ENCODE measurements at regions not wholly inside any gene's neighbourhood (a gene's known extent, or its start where the extent isn't known, plus 50 kb on each side); places are given as distances from the start of the nearest gene placed in this dataset.

DNA sequence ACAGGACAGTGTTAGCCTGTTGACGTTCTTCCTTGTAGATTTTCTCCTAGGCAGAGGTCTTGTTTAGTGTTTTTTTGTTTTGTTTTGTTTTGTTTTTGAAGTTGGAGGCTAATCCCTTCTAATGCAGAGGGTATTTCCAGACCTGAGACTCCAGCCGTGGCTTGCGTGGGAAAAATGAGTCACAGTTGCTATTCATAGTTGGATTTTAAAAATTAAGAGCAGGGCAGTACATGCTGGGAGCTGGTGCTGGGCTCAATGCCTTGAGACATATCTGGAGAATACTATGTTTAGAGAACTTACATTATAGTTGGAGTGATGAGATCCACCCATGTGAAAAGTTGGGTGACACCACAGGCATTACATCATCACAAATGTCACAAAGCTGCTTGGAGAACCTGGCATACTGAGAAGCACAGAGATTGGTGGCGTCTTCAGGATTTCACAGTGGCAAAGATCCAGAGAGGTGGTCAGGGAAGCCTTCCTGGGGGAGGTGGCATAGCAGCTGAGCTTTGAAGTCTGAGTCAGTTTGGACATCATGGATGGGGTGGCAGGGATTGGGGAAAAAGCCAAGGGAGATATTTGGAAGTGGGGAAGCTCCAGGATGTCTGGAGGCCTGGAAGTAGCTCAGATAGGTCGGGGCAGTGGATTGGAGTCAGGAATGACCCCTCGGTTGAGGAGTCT is 249.4 kb downstream of the LOXHD1 start:
- TF ChIP-seq, protein P1, sequence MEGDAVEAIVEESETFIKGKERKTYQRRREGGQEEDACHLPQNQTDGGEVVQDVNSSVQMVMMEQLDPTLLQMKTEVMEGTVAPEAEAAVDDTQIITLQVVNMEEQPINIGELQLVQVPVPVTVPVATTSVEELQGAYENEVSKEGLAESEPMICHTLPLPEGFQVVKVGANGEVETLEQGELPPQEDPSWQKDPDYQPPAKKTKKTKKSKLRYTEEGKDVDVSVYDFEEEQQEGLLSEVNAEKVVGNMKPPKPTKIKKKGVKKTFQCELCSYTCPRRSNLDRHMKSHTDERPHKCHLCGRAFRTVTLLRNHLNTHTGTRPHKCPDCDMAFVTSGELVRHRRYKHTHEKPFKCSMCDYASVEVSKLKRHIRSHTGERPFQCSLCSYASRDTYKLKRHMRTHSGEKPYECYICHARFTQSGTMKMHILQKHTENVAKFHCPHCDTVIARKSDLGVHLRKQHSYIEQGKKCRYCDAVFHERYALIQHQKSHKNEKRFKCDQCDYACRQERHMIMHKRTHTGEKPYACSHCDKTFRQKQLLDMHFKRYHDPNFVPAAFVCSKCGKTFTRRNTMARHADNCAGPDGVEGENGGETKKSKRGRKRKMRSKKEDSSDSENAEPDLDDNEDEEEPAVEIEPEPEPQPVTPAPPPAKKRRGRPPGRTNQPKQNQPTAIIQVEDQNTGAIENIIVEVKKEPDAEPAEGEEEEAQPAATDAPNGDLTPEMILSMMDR (IDR thresholded peaks at IDR 0.05; ENCODE audit: insufficient read depth, low read depth, low read length, missing control alignments): no peak
- no peak overlapping the region for H3K4me3 ChIP-seq (ENCODE audit: low read length)
- DNase-seq (ENCODE audit: low read depth): peak; percentile 48

DNA sequence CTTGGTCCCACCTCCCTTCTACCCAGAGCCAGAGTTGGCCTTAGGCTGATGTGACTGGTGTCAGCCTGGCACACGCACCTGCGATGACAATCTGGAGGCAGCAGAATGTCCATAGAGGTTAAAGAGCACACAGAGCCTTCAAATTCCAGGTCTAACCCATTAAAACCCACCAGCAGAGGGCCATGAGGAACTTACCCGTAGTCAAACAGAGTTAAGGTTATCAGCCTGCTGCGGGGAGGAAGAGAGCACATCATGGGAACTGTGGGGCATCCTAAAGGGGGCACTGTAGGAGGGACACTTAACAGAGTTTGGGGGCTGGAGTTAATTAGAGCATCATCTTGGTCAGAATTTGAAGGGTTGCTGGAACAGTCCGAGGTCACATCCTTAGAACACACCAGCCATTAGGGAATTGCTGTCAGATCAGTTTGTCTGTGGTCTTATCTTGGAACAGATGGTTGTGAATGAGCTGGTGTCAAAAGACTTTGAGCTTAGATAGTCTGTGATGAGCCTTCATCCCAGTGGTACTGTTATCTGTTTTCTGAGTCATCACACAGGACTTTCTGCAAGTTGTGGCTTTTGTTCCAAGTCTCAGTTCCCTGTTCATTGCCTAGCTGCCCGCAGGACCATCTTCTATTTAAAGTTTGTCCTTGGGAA is 248.6 kb downstream of the LOXHD1 start:
- no peak for DNase-seq (ENCODE audit: low read depth)
- TF ChIP-seq, protein P1 (IDR thresholded peaks at IDR 0.05; ENCODE audit: insufficient read depth, low read depth, low read length, missing control alignments): no peak
- no peak overlapping the region for H3K4me3 ChIP-seq (ENCODE audit: low read length)

DNA sequence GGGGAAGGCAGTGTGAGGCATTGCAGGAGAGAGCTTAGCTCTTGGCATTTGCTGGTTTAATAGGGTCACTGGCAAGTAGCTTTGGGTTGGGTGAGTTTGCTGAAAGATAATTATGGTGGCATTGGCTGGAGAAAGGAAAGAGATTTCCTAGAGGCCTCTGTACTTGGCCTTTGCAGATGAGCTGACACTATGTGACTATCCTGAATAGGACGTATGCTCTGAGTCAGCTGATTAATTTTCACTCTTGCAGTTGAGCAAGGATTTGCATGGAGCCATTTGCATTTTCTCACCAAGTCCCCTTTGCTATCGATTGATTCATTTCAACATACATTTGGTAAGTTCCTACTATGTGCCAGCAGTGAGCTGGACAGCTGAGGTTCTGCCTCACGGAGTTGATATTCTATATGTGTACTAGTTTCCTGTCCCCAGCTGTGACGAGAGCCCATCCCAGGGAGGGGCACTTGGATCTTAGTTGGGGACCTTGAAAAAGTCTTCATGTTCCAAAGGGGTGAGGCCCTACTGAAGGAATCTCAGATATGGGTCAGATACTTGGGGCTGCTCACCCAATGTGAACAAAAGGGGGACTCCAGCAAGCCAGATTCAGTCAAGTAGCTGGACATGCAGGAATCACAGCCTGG is 245.7 kb downstream of the LOXHD1 start:
- DNase-seq (ENCODE audit: low read depth): no peak
- TF ChIP-seq, protein P1 (IDR thresholded peaks at IDR 0.05; ENCODE audit: insufficient read depth, low read depth, low read length, missing control alignments): no peak
- H3K4me3 ChIP-seq (ENCODE audit: low read length): no peak overlapping the region

DNA sequence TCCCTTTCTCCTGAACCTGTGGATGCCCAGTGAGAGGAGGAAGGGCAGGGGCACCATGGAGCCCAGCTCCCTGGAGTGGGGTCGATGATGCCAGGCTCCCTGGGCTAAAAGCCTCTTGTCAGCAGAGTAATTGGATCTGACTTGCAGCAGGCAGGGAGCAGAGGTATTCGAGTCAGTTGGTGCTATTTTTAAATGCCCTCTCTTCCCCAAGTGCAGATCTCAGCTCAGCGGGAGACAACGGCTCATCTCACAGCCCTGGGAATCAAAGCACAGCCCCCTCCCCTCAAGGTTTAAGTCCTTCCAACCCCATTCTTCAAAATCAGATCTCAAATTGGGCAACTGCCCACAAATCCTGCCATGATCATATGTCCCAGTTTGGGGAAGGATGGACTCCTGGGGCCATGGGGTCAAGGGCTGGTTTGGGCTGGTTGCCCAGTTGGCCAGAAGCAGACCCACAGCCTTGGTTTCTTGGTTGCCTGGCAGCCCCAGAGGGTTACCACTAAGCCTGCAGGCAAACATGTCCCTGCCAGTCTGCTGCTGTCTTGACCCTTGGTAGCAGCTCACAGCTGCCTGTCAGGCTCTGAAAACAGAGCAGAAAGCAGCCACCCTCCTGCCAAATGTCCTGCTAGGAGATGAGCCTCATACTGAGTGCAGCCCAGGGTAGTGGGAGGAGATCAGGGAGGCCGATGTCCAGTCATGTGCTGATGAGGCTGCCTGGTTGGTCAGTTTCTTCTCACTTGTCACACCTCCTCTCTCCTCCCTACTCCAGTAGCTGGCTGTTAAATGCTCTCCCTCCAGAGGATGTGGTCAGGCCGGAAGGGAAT is 244.9 kb downstream of the LOXHD1 start:
- TF ChIP-seq, protein P1 (IDR thresholded peaks at IDR 0.05; ENCODE audit: insufficient read depth, low read depth, low read length, missing control alignments): no peak
- DNase-seq (ENCODE audit: low read depth): peak; percentile 31
- no peak overlapping the region for H3K4me3 ChIP-seq (ENCODE audit: low read length)

DNA sequence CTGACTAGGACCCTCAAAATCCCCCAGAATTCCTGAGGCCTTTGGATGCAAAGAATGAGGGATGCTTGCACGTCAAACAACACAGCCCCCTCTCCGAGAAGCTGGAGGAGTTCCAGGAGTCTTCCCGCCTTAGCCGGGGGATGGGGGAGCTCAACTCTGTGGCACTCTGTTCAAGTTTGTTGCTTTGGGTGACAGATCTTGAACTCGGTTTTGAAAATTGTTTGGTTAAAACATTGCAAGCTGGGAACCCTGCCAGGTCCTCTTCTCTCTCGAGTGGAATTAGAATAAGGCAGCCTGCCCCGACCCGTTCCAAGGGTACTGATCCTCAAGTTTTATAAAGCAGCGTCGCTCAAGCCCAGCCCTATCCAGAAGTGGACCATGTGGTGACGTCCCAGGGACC is 244.1 kb downstream of the LOXHD1 start:
- DNase-seq (ENCODE audit: low read depth): no peak
- no peak overlapping the region for H3K4me3 ChIP-seq (ENCODE audit: low read length)
- TF ChIP-seq, protein P1 (IDR thresholded peaks at IDR 0.05; ENCODE audit: insufficient read depth, low read depth, low read length, missing control alignments): no peak

DNA sequence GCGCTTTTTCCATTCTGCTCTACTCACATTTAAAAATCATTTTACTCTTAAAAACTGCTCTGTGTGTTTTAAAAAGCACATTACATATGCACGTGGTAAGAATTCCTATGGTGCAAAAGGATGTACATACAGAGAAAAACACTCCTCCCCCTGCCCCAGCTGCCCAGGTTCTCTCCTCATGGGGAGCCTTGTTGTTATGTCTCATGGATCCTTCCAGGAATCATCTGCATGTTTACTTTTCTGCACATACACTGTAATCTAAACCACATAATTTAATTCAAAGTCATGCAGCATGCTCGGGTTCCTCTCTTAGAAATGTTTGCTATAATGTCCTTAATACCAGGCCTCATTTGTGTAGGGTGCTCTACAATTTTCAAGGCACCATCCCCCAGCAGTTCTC is 243.3 kb downstream of the LOXHD1 start:
- TF ChIP-seq, protein P1 (IDR thresholded peaks at IDR 0.05; ENCODE audit: insufficient read depth, low read depth, low read length, missing control alignments): no peak
- DNase-seq (ENCODE audit: low read depth): no peak
- H3K4me3 ChIP-seq (ENCODE audit: low read length): no peak overlapping the region
